WERI-Rb-1 (cell line): ENCODE measurements at regions not wholly inside any gene's neighbourhood (a gene's known extent, or its start where the extent isn't known, plus 50 kb on each side); places are given as distances from the start of the nearest gene placed in this dataset.

Experiments used
- DNase-seq: peaks from one replicate; pipeline ENCODE4 v3.0.0-alpha.2; 2020
- H3K27ac ChIP-seq: fragments of 250-450 bp; sonication (Bioruptor Pico); 2 replicates; pipeline ENCODE4 v1.5.1; 2020; ENCODE audit warnings: mild to moderate bottlenecking, moderate library complexity
- H3K27me3 ChIP-seq: fragments of 250-450 bp; sonication (Bioruptor Pico); 2 replicates; pipeline ENCODE4 v1.5.1; 2021; ENCODE audit warnings: mild to moderate bottlenecking, low read depth, moderate library complexity; ENCODE audit not compliant: insufficient read depth, severe bottlenecking
- H3K36me3 ChIP-seq: fragments of 250-450 bp; sonication (Bioruptor Pico); 2 replicates; pipeline ENCODE4 v1.5.1; 2020; ENCODE audit warnings: mild to moderate bottlenecking, moderate library complexity
- H3K4me3 ChIP-seq: 2 replicates; pipeline ENCODE4 v1.5.1; 2011; ENCODE audit warnings: low read depth, mild to moderate bottlenecking, control low read depth, low read length
- H3K9me3 ChIP-seq: fragments of 250-450 bp; sonication (Bioruptor Pico); 2 replicates; pipeline ENCODE4 v1.5.1; 2021; ENCODE audit warnings: mild to moderate bottlenecking, moderate library complexity; ENCODE audit not compliant: severe bottlenecking
- CTCF ChIP-seq: IDR thresholded peaks from 2 replicates; pipeline ENCODE4 v1.5.1; 2011; ENCODE audit warnings: low read depth, mild to moderate bottlenecking, control low read depth, inconsistent platforms, low read length

GRCh38 chr18:67599277-67599676 is 82.8 kb upstream of the DSEL start:
- no peak overlapping the region for H3K27ac ChIP-seq
- no peak for TF ChIP-seq CTCF
- no peaks in the 10 kb centered on the region for H3K36me3 ChIP-seq
- H3K27me3 ChIP-seq: no peaks in the 10 kb centered on the region
- H3K4me3 ChIP-seq: no peak overlapping the region
- DNase-seq: no peak
- no peaks in the 10 kb centered on the region for H3K9me3 ChIP-seq

- H3K27ac ChIP-seq: no peak overlapping the region
- H3K9me3 ChIP-seq: no peaks in the 10 kb centered on the region
- no peaks in the 10 kb centered on the region for H3K36me3 ChIP-seq
- TF ChIP-seq CTCF: no peak
- H3K4me3 ChIP-seq: no peak overlapping the region
- H3K27me3 ChIP-seq: no peaks in the 10 kb centered on the region
- DNase-seq: no peak
Observed at GRCh38 chr18:67597759-67598158, 81.2 kb upstream of the DSEL start.

GRCh38 chr18:67596003-67596402 is 79.5 kb upstream of the DSEL start:
- no peak for DNase-seq
- H3K9me3 ChIP-seq: no peaks in the 10 kb centered on the region
- H3K4me3 ChIP-seq: no peak overlapping the region
- H3K36me3 ChIP-seq: no peaks in the 10 kb centered on the region
- H3K27ac ChIP-seq: no peak overlapping the region
- no peak for TF ChIP-seq CTCF
- no peaks in the 10 kb centered on the region for H3K27me3 ChIP-seq

GRCh38 chr18:67590571-67591141 is 74.1 kb upstream of the DSEL start:
- no peak for TF ChIP-seq CTCF
- Histone ChIP-seq H3K36me3 (no peaks in the 10 kb centered on the region), H3K9me3 (no peaks in the 10 kb centered on the region), H3K4me3 (no peak overlapping the region), H3K27ac (no peak overlapping the region), H3K27me3 (no peaks in the 10 kb centered on the region)
- DNase-seq: no peak

GRCh38 chr18:67589325-67589724 is 72.8 kb upstream of the DSEL start:
- H3K36me3 ChIP-seq: no peaks in the 10 kb centered on the region
- no peak for TF ChIP-seq CTCF

GRCh38 chr18:67586101-67586500 is 69.6 kb upstream of the DSEL start:
- H3K27me3 ChIP-seq: no peaks in the 10 kb centered on the region
- no peak for TF ChIP-seq CTCF
- DNase-seq: no peak
- no peak overlapping the region for H3K4me3 ChIP-seq
- no peaks in the 10 kb centered on the region for H3K9me3 ChIP-seq
- H3K36me3 ChIP-seq: no peaks in the 10 kb centered on the region
- H3K27ac ChIP-seq: no peak overlapping the region

More at GRCh38 chr18:67589325-67589724, 72.8 kb upstream of the DSEL start:
- Histone ChIP-seq H3K27me3 (no peaks in the 10 kb centered on the region), H3K9me3 (no peaks in the 10 kb centered on the region), H3K27ac (no peak overlapping the region), H3K4me3 (no peak overlapping the region)
- DNase-seq: no peak
